Breast epithelium (tissue), 3 donors: ENCODE measurements at regions not wholly inside any gene's neighbourhood (a gene's known extent, or its start where the extent isn't known, plus 50 kb on each side); places are given as distances from the start of the nearest gene placed in this dataset.

Experiments
- POLR2A ChIP-seq: fragments of 450-650 bp; IDR thresholded peaks from one replicate; pipeline ENCODE4 v1.6.1; 2016; ENCODE audit warnings: antibody characterized with exemption, mild to moderate bottlenecking, moderate library complexity
- POLR2AphosphoS5 ChIP-seq, 3 donors: sonication (generic); formaldehyde crosslinking; IDR thresholded peaks; one replicate each; pipeline ENCODE4 v1.6.1; 2017; ENCODE audit warnings: antibody characterized with exemption in 3 of 3
- TF ChIP-seq, protein P1 (sequence below), 3 donors: fragments of 450-650 bp; IDR thresholded peaks; one replicate each; pipeline ENCODE4 v1.5.1; 2016 to 2017; ENCODE audit warnings: antibody characterized with exemption in 3 of 3, mild to moderate bottlenecking in 3 of 3, moderate library complexity in 3 of 3

DNA sequence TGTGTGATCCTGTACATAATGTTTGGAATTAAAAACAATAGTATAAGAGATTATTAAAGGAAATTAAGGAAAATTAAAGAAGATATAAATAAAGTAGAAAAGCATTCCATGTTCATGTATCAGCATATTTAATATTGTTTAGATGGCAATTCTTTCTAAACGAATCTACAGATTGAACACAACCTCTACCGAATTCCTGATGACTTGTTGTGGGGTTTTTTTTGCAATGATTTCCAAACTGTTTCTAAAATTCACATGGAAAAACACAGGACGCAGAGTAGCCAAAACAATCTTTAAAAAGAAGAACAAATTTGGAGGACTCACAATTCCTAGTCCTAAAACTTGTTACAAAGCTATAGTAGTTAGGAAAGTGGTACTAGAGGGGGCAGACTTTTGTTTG lies 573.4 kb upstream of the IGFBP3 start:
- TF ChIP-seq POLR2AphosphoS5 (IDR thresholded peaks at IDR 0.05) (no peak), POLR2A (no peak)
- TF ChIP-seq, protein P1, sequence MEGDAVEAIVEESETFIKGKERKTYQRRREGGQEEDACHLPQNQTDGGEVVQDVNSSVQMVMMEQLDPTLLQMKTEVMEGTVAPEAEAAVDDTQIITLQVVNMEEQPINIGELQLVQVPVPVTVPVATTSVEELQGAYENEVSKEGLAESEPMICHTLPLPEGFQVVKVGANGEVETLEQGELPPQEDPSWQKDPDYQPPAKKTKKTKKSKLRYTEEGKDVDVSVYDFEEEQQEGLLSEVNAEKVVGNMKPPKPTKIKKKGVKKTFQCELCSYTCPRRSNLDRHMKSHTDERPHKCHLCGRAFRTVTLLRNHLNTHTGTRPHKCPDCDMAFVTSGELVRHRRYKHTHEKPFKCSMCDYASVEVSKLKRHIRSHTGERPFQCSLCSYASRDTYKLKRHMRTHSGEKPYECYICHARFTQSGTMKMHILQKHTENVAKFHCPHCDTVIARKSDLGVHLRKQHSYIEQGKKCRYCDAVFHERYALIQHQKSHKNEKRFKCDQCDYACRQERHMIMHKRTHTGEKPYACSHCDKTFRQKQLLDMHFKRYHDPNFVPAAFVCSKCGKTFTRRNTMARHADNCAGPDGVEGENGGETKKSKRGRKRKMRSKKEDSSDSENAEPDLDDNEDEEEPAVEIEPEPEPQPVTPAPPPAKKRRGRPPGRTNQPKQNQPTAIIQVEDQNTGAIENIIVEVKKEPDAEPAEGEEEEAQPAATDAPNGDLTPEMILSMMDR (IDR thresholded peaks at IDR 0.05): no peak
